ENCODE measurements at regions not wholly inside any gene's neighbourhood (a gene's known extent, or its start where the extent isn't known, plus 50 kb on each side); places are given as distances from the start of the nearest gene placed in this dataset.
A peak's percentile ranks its signal among the peaks of the same experiment; 100 is the strongest.

GRCh38 chr5:4383102-4383501 is 757.0 kb upstream of the ADAMTS16 start:
- DNase-seq (ENCODE audit: low read depth): no peak

GRCh38 chr5:4383518-4384198 is 756.5 kb upstream of the ADAMTS16 start:
- DNase-seq (ENCODE audit: low read depth): no peak

GRCh38 chr5:4384649-4385048 is 755.5 kb upstream of the ADAMTS16 start:
- no peak for DNase-seq (ENCODE audit: low read depth)

GRCh38 chr5:4386152-4386551 is 754.0 kb upstream of the ADAMTS16 start:
- peak; percentile 8 for DNase-seq (ENCODE audit: low read depth)

- peak; percentile 1 for DNase-seq (ENCODE audit: low read depth)
Observed at GRCh38 chr5:4387290-4387689, 752.8 kb upstream of the ADAMTS16 start.

- no peak for DNase-seq (ENCODE audit: low read depth)
Observed at GRCh38 chr5:4395752-4396151, 744.4 kb upstream of the ADAMTS16 start.

- DNase-seq (ENCODE audit: low read depth): no peak
Observed at GRCh38 chr5:4405614-4406219, 734.4 kb upstream of the ADAMTS16 start.

GRCh38 chr5:4410151-4410550 is 730.0 kb upstream of the ADAMTS16 start:
- no peak for DNase-seq (ENCODE audit: low read depth)

GRCh38 chr5:4411664-4412063 is 728.5 kb upstream of the ADAMTS16 start:
- DNase-seq (ENCODE audit: low read depth): no peak

- DNase-seq (ENCODE audit: low read depth): no peak
Observed at GRCh38 chr5:4413996-4414395, 726.1 kb upstream of the ADAMTS16 start.

- no peak for DNase-seq (ENCODE audit: low read depth)
Observed at GRCh38 chr5:4418084-4418483, 722.0 kb upstream of the ADAMTS16 start.

- DNase-seq (ENCODE audit: low read depth): peak; percentile 69
Observed at GRCh38 chr5:4419281-4419680, 720.8 kb upstream of the ADAMTS16 start.

GRCh38 chr5:4420177-4420576 is 720.0 kb upstream of the ADAMTS16 start:
- DNase-seq (ENCODE audit: low read depth): no peak

- DNase-seq (ENCODE audit: low read depth): no peak
Observed at GRCh38 chr5:4420681-4421080, 719.4 kb upstream of the ADAMTS16 start.

GRCh38 chr5:4422247-4422646 is 717.9 kb upstream of the ADAMTS16 start:
- peak; percentile 4 for DNase-seq (ENCODE audit: low read depth)

- DNase-seq (ENCODE audit: low read depth): no peak
Observed at GRCh38 chr5:4424895-4425294, 715.2 kb upstream of the ADAMTS16 start.

- no peak for DNase-seq (ENCODE audit: low read depth)
Observed at GRCh38 chr5:4440536-4440935, 699.6 kb upstream of the ADAMTS16 start.

GRCh38 chr5:4442221-4442620 is 697.9 kb upstream of the ADAMTS16 start:
- no peak for DNase-seq (ENCODE audit: low read depth)

- no peak for DNase-seq (ENCODE audit: low read depth)
Observed at GRCh38 chr5:4447657-4448056, 692.5 kb upstream of the ADAMTS16 start.

- DNase-seq (ENCODE audit: low read depth): no peak
Observed at GRCh38 chr5:4453655-4454054, 686.5 kb upstream of the ADAMTS16 start.

GRCh38 chr5:4479426-4479825 is 660.7 kb upstream of the ADAMTS16 start:
- DNase-seq (ENCODE audit: low read depth): peak; percentile 93

- peak; percentile 98 for DNase-seq (ENCODE audit: low read depth)
Observed at GRCh38 chr5:4480528-4481349, 659.4 kb upstream of the ADAMTS16 start.

GRCh38 chr5:4487581-4487980 is 652.5 kb upstream of the ADAMTS16 start:
- DNase-seq (ENCODE audit: low read depth): no peak
